Lower leg skin (tissue), 3 donors: ENCODE measurements at regions not wholly inside any gene's neighbourhood (a gene's known extent, or its start where the extent isn't known, plus 50 kb on each side); places are given as distances from the start of the nearest gene placed in this dataset.

Experiments
- POLR2A ChIP-seq, 2 donors: fragments of 450-650 bp; IDR thresholded peaks; one replicate each; pipeline ENCODE4 v1.6.1; 2016 to 2017; ENCODE audit warnings: antibody characterized with exemption in 2 of 2, mild to moderate bottlenecking in 1 of 2, moderate library complexity in 1 of 2
- TF ChIP-seq, protein P1 (sequence below), 3 donors: fragments of 450-650 bp; IDR thresholded peaks; one replicate each; pipeline ENCODE4 v1.5.1; 2016; ENCODE audit warnings: antibody characterized with exemption in 3 of 3, mild to moderate bottlenecking in 3 of 3, moderate library complexity in 2 of 3

- TF ChIP-seq POLR2A (IDR thresholded peaks at IDR 0.05) = no peak
- TF ChIP-seq, protein P1, sequence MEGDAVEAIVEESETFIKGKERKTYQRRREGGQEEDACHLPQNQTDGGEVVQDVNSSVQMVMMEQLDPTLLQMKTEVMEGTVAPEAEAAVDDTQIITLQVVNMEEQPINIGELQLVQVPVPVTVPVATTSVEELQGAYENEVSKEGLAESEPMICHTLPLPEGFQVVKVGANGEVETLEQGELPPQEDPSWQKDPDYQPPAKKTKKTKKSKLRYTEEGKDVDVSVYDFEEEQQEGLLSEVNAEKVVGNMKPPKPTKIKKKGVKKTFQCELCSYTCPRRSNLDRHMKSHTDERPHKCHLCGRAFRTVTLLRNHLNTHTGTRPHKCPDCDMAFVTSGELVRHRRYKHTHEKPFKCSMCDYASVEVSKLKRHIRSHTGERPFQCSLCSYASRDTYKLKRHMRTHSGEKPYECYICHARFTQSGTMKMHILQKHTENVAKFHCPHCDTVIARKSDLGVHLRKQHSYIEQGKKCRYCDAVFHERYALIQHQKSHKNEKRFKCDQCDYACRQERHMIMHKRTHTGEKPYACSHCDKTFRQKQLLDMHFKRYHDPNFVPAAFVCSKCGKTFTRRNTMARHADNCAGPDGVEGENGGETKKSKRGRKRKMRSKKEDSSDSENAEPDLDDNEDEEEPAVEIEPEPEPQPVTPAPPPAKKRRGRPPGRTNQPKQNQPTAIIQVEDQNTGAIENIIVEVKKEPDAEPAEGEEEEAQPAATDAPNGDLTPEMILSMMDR (IDR thresholded peaks at IDR 0.05) = no peak
These were observed 56.8 kb upstream of the HS3ST2 start for GRCh38 chr16:22757202-22757601.
